Fibroblast of the conjunctiva (primary cell): ENCODE measurements at regions not wholly inside any gene's neighbourhood (a gene's known extent, or its start where the extent isn't known, plus 50 kb on each side); places are given as distances from the start of the nearest gene placed in this dataset.

Source experiments
- DNase-seq: peaks from one replicate; pipeline ENCODE4 v3.0.0-alpha.2; 2010; ENCODE audit warnings: low read depth

DNA sequence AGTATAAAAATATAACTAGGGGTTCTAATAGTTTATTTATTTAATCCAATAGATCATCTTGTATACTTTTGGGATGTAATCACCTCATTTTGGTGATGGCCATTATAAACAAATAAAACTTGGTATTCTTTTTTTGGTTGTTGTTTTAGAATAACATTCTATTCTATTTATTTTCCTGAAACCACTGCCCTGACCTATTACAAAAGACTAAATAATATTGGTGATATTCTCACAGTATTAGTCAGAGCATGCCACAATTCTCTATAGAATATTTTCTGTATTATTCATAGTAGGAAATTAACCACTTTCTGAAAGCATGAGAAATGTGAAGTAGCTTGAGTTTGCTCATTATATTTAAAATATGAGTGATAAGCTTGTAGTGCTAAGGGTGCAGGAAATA is 54.1 kb upstream of the LRRC7 start:
- no peak for DNase-seq
